GM21360 (cell line): ENCODE measurements at regions not wholly inside any gene's neighbourhood (a gene's known extent, or its start where the extent isn't known, plus 50 kb on each side); places are given as distances from the start of the nearest gene placed in this dataset.
"Not testable (repeated sequence)": the region's sequence is repeated elsewhere in the genome, so short reads cannot be mapped to it uniquely, and the experiment has no call there.

Source experiments
- ATAC-seq: cut with Tn5 transposase; IDR thresholded peaks from one replicate; pipeline ENCODE4 v1.9.1; 2021; ENCODE audit warnings: mild to moderate bottlenecking, moderate library complexity; ENCODE audit not compliant: unreplicated experiment

GRCh38 chr1:238408737-238409136, 518.0 kb upstream of the ZP4 start:
- no peak for ATAC-seq

GRCh38 chr1:238406098-238406860, 515.6 kb upstream of the ZP4 start:
- no peak for ATAC-seq

DNA sequence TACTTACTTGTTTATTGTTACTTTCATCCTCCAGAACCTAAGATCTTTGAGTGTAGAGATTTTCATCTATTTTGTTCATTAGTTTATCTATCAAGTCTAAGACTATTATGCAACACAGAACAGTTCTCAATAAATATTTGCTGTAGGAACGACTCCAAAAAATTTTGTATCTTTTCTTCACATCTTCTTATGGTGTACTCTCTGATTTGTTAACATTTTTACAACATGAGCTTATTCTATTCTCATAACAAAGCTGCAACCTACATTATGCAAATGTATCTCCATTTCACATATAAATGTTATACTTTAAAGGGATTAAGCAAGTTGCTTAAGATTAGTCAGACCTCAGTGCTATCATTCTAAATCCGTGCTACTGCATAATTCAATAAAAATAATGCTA, 514.2 kb upstream of the ZP4 start:
- ATAC-seq: no peak

- ATAC-seq: no peak
These were observed 513.8 kb upstream of the ZP4 start for GRCh38 chr1:238404481-238404880.

DNA sequence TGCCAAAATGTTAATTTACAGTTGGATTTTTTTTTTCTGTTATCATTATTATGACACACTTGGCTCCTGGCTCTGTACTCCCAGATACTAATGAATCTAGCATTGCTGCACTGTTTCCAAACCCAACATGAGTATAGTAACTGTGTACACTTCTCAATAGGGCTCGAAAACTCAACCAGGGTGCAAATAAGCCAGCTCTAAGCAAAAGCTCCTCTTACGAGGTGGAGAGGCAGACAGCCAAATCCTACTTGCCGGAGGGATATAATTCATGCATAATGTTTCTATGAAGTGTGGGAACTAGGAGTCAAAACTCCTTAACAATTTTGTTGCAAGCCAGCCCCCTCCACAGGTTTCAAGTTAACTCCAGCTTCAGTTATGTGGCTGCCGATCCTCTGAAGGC, 510.4 kb upstream of the ZP4 start:
- no peak for ATAC-seq

GRCh38 chr1:238399558-238399957, 508.8 kb upstream of the ZP4 start:
- ATAC-seq: no peak

GRCh38 chr1:238396140-238396539, 505.4 kb upstream of the ZP4 start:
- ATAC-seq: no peak

- no peak for ATAC-seq
These were observed 493.7 kb upstream of the ZP4 start for GRCh38 chr1:238384381-238384780.

DNA sequence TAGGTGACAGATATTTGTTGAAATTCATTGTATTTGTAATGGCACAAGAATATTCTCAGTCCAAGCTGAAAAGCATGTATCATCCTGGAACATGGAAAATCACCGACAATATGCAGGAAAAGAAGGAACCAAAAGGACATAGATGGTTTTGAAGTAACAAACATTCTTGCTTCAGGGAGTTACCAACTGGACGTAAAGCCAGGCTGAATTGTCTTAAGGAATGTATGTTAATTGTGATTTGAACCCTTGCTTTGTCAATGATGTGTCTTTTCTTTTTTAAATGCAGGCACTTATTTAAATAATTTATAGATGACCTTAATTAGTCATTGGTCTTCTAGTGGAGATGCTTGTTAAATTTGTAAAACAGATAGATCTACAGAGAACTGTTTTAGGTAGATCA, 489.4 kb upstream of the ZP4 start:
- no peak for ATAC-seq

DNA sequence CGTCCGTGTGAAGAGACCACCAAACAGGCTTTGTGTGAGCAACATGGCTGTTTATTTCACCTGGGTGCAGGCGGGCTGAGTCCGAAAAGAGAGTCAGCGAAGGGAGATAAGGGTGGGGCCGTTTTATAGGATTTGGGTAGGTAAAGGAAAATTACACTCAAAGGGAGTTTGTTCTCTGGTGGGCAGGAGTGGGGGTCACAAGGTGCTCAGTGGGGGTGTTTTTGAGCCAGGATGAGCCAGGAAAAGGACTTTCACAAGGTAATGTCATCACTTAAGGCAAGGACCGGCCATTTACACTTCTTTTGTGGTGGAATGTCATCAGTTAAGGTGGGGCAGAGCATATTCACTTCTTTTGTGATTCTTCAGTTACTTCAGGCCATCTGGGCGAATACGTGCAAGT, 488.7 kb upstream of the ZP4 start:
- ATAC-seq: not testable (repeated sequence)

GRCh38 chr1:238377280-238377919, 486.7 kb upstream of the ZP4 start:
- ATAC-seq: no peak

GRCh38 chr1:238370599-238370998, 479.9 kb upstream of the ZP4 start:
- no peak for ATAC-seq

- ATAC-seq: no peak
These were observed 473.6 kb upstream of the ZP4 start for GRCh38 chr1:238364214-238364892.

DNA sequence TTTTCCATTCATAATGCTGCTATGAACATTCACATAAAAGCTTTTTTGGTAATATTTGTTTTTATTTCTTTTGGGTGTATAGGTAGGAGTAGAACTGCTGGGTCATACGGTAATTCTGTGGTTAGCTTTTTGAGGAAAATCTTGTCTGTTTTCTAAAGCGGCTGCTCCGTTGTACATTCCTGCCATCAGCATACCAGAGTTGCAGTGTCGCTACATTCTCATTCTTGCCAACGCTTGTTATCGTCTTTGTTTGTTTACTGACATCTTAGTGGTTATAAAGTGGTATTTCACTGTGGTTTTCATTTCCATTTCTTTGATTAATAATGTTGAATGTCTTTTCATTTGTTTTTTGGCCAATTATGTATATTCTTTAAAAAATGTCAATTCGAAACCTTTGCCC, 469.8 kb upstream of the ZP4 start:
- ATAC-seq: no peak

DNA sequence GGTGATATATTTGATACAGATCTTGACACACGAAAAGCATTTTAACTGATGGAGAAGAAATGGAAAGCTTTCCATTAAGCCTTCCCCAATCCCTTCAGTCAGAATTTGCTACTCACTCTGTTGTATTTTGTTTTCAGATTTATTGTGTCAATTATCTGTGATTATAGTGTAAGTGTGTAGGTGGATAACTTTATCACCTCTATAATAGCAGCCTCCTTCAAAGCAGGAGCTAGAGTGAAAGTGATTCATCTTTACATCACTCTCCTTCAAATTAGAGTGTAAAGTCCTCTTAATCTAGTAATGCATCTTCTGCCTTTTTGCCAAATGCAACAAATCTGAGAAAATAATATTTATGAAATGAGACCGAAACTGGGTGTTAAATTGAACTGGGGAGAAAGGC, 459.7 kb upstream of the ZP4 start:
- no peak for ATAC-seq

DNA sequence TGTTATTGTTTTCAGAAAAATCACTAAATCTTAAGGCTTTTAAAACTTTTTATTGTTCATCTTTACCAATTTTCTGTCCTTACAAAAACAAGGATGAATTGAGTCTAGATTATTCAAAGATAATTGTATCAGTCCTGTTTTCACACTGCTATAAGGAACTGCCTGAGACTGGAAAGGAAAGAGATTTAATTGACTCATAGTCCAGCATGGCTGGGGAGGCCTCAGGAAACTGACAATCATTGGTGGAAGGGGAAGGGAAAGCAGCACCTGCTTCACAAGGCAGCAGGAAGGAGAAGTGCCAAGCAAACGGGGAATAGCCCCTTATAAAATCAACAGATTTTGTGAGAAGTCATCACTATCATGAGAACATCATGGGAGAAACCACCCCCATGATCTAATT, 455.6 kb upstream of the ZP4 start:
- ATAC-seq: no peak

DNA sequence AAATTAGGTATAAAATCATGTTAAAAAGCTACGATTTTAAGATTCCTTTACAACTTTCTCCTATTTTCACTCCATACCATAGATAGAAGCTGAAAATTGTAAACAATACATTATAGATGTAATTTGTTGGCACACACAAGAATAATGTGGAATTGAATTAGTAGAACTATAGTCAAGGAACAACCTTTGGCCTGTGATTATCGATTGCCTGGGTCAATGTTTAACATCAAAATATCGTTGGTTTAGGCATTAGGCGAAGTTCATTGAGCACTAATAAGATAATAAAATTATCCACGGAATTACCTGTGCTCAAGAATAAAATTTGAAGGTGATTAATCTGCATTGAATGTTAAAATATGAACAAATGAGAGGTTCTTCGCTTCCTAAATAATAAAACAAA, 455.1 kb upstream of the ZP4 start:
- ATAC-seq: no peak

GRCh38 chr1:238343852-238344251, 453.1 kb upstream of the ZP4 start:
- no peak for ATAC-seq

DNA sequence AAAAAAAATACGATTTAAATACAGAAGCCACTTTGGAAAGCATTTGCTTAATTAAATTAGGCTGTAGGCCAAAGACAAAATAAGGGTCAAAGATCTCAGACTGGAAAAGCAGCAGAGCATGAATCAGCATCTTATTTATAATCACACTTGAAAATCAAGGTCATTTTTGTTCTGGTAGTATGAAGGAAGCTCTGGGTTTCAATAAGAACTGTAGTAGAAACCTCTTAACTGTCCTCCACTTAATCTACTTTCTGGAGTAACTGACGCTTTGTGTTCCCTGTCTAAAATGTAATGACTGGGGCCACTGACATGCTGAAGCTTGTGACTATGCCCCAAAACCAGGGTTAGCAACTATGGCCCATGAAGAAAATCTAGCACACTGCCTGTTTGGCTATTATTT, 450.7 kb upstream of the ZP4 start:
- no peak for ATAC-seq

- ATAC-seq: no peak
These were observed 450.3 kb upstream of the ZP4 start for GRCh38 chr1:238340989-238341388.

GRCh38 chr1:238336531-238336930, 445.8 kb upstream of the ZP4 start:
- ATAC-seq: no peak

DNA sequence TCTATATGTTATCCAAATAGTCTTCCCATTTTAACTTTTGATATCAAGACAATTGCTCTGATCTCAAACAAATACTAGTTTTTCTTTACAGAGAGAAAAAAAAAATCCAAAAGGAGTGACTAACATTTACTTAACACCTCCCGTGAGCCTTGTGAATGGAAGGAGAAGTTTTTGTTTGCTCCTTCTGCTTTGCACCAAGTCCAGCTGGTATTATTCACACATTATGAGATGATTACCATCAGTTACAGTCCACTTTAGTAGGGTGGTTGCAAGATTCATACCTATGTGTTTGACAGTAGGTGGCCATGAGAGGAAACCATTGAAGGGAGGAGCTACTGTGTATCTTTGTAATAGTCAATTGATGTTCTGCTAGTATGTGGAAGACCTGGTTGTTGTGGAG, 443.4 kb upstream of the ZP4 start:
- ATAC-seq: no peak
